GM19463 (cell line): ENCODE measurements at regions not wholly inside any gene's neighbourhood (a gene's known extent, or its start where the extent isn't known, plus 50 kb on each side); places are given as distances from the start of the nearest gene placed in this dataset.
"Not testable (repeated sequence)": the region's sequence is repeated elsewhere in the genome, so short reads cannot be mapped to it uniquely, and the experiment has no call there.

Experiments used
- ATAC-seq: cut with Tn5 transposase; IDR thresholded peaks from one replicate; pipeline ENCODE4 v1.9.1; 2021; ENCODE audit warnings: mild to moderate bottlenecking, moderate library complexity; ENCODE audit not compliant: unreplicated experiment

DNA sequence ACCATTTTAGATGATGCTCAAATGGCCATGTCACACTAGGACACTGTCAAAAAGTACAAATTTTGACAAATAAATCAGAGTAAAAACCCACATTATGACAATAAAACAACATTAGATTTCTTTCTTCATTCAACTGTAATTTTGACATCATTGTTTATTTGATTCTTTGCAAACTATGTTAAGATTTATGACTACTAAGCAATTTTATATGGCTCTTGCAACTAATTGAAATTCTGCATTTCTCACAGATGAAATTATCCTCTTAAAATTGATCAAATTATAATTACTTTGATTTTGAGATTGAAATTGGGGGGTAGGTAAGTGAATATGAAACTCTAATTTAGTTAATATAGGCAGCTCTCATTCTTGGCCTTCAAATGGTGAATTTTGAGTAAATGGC, 59.8 kb downstream of the ATOH1 start:
- ATAC-seq: no peak

DNA sequence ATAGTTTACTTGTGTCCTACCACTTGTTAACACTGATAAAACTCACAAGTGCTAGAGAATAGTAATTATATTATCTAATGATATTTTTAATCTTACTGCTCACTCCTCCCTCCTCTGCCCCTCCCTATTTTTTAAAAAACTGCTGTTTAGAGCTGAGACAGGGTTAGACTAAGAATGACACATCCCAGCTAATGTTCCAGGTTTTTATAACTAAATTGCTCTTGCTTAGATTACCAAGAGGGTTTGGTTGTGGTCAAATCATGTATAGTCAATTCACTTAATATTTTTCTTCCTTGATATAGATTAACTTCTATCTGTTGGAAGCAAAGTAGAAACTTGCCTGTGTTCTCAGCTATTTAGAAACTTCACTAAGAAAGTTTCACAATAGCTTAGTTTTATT, 60.2 kb downstream of the ATOH1 start:
- no peak for ATAC-seq

DNA sequence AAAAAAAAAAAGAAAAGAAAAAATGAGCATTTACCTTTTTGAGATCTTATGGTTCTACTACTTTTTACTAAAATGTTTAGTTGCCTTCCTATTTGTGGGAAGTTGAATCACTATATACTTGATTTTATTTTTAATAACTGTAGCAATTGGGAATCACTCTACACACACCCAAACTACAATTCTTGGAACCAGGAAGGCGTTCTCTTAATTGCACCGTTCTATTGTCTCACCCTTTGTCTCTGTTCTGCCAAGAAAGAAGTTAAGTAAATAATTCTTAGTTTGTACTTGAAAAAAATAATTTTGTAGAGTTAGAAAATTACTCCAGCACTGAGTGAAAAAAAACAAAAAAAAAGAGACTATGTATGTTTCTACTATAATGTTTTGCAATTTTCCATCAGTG, 62.7 kb downstream of the ATOH1 start:
- ATAC-seq: no peak

DNA sequence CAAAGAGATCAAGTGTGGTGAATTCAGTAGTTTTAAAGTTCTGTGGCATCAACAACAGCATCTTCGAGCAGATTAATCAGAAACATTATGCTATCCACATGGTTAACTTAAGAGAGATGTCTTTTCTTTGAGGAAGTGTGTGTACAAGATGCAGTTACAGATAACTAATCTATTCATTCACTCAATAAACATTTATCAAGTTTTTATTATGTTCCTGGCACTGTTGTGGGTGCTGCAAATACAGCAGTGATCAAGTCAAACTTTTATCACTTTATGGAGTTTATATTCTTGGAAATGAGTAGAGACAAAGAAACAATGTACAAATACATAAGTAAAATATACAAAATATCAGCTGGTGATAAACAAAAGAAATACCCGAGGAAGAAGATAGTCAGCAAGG, 66.4 kb downstream of the ATOH1 start:
- ATAC-seq: no peak

GRCh38 chr4:93896516-93896915, 68.0 kb downstream of the ATOH1 start:
- no peak for ATAC-seq

DNA sequence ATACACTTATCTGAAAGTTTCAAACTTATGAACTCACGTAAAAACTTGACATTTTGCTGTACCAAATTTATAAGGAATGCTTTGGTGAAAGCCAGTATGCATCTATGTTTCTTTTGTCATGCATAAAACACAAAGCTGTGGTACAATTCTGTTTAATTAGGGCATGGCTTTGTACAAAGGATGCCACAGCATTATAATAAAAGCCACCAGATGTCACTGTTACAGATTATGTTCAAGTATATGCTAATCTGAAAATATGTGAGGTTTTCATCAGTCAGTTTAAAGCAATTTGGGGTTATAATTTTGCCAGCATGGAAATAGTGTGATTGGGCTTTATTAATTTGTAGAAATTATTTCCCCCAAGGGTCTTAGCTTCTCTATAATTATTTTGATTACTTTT, 69.0 kb downstream of the ATOH1 start:
- ATAC-seq: peak; percentile 74

GRCh38 chr4:93908778-93909177, 80.2 kb downstream of the ATOH1 start:
- no peak for ATAC-seq

GRCh38 chr4:93911671-93912070, 83.1 kb downstream of the ATOH1 start:
- ATAC-seq: no peak

- no peak for ATAC-seq
These were observed 83.6 kb downstream of the ATOH1 start for GRCh38 chr4:93912146-93912545.

GRCh38 chr4:93918856-93919255, 90.3 kb downstream of the ATOH1 start:
- no peak for ATAC-seq

DNA sequence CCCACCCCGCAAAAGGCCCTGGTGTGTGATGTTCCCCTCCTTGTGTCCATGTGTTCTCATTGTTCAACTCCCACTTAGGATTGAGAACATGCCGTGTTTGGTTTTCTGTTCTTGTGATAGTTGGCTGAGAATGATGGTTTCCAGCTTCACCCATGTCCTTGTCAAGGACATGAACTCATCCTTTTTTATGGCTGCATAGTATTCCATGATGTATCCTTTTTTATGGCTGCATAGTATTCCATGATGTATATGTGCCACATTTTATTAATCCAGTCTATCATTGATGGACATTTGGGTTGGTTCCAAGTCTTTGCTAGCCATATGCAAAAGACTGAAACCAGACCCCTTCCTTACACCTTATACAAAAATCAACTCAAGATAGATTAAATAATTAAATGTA, 95.0 kb downstream of the ATOH1 start:
- not testable (repeated sequence) for ATAC-seq

DNA sequence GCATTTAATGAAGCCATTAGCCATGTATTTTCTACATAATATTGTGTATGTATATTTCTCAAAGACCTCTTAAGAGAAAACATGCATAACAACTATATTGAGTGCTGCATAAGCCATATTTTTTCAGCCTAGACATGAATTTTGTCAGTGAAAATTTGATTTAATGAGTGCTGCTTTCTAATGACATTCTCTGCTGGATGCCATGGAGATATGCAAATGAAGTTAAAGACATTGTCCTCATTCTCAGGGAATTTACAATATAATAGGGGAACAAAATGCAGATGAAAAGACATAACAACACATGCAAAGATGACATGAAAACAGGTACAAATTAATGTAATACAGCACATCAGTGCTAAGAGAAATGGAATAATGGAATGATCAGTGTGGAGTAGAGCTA, 118.7 kb downstream of the ATOH1 start:
- no peak for ATAC-seq

- ATAC-seq: not testable (repeated sequence)
These were observed 121.7 kb downstream of the ATOH1 start for GRCh38 chr4:93950239-93950638.

DNA sequence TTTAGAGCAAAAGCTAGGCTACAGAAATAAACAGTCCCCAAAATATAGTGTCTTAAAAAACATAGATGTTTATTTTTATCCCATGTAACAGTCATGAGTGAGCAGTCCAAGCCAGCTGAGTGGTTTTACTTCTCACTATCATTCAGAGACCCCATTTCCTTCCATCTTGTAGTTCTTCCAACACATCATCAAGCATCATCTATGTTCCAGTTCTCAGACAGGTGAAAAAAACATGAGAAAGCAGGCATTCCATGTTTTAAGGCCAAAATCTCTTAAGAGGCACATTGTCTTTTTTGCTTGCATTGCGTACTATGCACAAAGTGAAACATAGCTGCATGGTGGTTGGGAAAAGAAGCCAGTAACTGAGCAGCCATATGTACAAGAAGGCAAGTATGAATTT, 128.6 kb downstream of the ATOH1 start:
- ATAC-seq: no peak

GRCh38 chr4:93960450-93960849, 131.9 kb downstream of the ATOH1 start:
- ATAC-seq: no peak

DNA sequence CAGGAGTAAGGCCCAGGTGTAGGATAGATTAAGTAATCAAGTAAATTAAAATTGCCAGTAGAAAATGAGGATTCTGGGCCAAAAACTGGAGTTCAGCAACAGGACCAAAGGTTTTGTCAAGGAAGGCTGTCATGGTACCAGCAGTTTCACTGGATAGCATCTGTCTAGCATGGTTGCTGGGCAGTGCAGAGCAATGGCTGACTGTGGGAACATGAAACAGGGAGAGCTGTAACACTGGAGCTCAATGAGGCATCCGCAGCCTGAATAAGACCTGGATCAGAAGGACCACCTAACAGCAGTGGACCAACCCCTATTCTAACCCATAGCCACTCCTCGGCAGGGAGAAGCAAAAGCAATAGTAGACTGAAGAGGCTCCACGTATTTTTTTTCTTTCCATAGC, 132.4 kb downstream of the ATOH1 start:
- ATAC-seq: no peak

GRCh38 chr4:93981594-93981993, 153.0 kb downstream of the ATOH1 start:
- ATAC-seq: no peak

GRCh38 chr4:93982255-93982654, 153.7 kb downstream of the ATOH1 start:
- no peak for ATAC-seq

GRCh38 chr4:93983140-93983539, 154.6 kb downstream of the ATOH1 start:
- ATAC-seq: peak; percentile 98

DNA sequence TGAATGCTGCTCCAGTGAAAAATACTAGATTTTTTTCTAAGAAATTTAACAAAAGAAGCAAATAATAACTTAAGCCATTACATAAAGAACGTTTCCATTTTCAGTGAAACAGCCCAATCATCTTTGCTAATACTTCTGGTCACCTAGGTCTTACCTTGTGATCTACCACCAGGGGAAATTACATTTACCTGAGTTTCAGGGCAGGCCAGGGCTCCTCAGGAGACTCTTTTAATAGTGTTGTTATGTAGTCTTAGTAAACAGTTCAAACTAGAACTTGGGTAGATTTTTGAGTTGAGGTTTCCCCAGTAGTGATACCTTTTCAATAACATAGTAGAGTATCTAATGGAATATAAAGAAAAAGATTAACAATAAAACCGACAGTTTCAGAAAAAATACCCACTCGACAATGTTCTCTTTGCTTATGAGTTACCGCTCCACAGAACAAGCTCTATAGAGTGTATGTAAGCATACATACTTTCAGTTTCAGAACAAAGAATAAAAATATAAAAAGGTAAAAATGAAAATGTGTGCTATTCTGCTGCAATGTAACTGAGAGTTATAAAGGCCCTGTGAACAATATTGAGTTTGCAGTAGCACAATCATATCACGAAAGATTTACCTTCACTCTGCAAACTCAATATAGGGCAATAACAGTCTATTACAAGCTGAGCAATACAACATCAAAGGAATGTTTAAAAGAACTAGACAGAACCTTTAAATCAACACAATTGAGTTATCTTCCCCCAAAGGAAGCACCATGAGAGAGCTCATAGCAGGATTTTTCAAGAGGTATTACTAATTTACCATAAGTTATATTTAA, 165.8 kb downstream of the ATOH1 start:
- ATAC-seq: no peak

DNA sequence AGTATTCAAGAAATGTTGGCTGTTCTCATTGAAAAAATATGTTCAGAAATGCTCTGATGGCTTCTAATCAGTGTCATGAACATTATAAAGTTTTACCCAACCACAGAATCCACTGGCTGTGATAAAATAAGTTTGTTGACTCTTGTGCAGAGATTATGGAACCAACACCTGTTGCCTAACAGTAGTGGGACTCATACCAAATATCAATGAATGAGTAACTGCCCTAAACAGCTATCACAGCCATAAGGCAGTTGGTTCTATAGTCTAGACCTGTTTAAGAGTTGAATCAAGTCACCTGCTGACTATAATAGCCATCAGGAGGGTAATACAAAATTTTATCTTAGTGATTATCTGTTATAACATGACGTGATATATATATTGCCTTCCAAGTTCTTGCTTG, 168.3 kb downstream of the ATOH1 start:
- no peak for ATAC-seq

GRCh38 chr4:94000559-94000958, 172.0 kb downstream of the ATOH1 start:
- ATAC-seq: no peak

GRCh38 chr4:94006932-94007331, 178.4 kb downstream of the ATOH1 start:
- no peak for ATAC-seq
